ENCODE measurements at regions not wholly inside any gene's neighbourhood (a gene's known extent, or its start where the extent isn't known, plus 50 kb on each side); places are given as distances from the start of the nearest gene placed in this dataset.
A peak's percentile ranks its signal among the peaks of the same experiment; 100 is the strongest.

DNA sequence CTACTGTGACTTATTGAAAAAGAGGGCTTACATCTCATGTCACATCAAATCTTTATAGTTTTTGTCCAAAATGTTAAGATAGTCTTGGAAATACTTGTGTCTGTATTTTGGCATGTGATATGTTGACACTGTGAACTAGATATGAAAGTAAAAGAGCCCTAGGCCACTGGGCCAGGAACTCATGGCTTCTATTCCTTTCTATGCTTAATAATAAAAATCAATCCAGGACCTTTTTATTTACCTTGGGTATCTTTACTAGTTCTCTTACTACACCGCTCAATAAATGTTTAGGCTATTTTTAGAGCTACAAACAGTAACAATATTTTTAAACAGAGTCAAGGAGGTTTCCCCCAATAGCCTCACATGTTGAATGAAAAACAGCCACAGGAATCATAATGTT lies 348.6 kb upstream of the SLC24A2 start:
- TF ChIP-seq CTCF (IDR thresholded peaks at IDR 0.05; ENCODE audit: insufficient read depth, missing control alignments): no peak
- no peak for DNase-seq (ENCODE audit: insufficient read length, low spot score)
- FAIRE-seq: no peak

- FAIRE-seq: peak; percentile 6
- DNase-seq (ENCODE audit: insufficient read length, low spot score): no peak
- no peak for TF ChIP-seq CTCF (IDR thresholded peaks at IDR 0.05; ENCODE audit: insufficient read depth, missing control alignments)
Observed at GRCh38 chr9:20135119-20135697, 346.4 kb upstream of the SLC24A2 start.

DNA sequence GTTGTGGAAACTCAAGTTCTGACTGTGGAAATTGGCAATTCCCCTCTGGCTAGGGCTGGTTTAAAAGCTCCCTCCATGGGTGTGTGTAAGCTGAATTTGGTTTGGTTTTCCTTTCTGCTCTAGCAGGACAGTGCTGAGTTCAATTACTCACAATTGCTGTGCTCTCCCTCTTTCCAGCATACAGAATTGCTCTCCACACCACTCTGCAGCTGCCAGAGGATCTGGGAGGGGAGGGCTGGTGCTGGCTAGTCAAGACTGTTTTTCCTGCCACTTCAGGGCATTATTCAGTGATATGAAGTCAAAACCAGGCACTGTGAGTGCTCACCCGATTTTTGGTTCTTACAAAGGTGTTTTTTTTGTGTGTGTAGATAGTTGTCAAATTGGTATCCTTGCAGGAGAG lies 336.9 kb upstream of the SLC24A2 start:
- DNase-seq (ENCODE audit: insufficient read length, low spot score): no peak
- TF ChIP-seq CTCF (IDR thresholded peaks at IDR 0.05; ENCODE audit: insufficient read depth, missing control alignments): no peak
- FAIRE-seq: no peak

DNA sequence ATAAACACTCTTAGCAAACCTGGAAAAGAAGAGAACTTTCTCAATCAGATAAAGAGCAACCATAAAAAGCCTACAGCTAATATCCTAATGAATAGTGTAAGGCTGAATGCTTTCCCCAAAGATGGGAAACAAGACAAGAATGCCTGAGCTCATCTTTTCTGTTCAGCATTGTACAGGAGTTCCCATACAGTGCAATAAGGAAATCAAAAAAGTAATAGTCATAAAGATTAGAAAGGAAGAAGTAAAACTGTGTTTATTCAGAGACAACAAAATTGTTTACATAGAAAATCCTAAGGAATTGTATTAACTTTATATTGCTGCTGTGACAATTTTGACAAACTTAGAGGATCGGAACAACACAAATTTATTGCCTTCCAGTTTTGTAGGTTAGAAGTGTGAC lies 330.7 kb upstream of the SLC24A2 start:
- no peak for TF ChIP-seq CTCF (IDR thresholded peaks at IDR 0.05; ENCODE audit: insufficient read depth, missing control alignments)
- no peak for DNase-seq (ENCODE audit: insufficient read length, low spot score)
- FAIRE-seq: no peak

- no peak for TF ChIP-seq CTCF (IDR thresholded peaks at IDR 0.05; ENCODE audit: insufficient read depth, missing control alignments)
- FAIRE-seq: no peak
Observed at GRCh38 chr9:20117986-20118385, 329.1 kb upstream of the SLC24A2 start.

GRCh38 chr9:20117482-20117881 lies 328.6 kb upstream of the SLC24A2 start:
- DNase-seq (ENCODE audit: insufficient read length, low spot score) (no peak), FAIRE-seq (no peak)
- TF ChIP-seq CTCF (IDR thresholded peaks at IDR 0.05; ENCODE audit: insufficient read depth, missing control alignments): no peak

More at GRCh38 chr9:20117986-20118385, 329.1 kb upstream of the SLC24A2 start:
- DNase-seq (ENCODE audit: insufficient read length, low spot score): no peak

DNA sequence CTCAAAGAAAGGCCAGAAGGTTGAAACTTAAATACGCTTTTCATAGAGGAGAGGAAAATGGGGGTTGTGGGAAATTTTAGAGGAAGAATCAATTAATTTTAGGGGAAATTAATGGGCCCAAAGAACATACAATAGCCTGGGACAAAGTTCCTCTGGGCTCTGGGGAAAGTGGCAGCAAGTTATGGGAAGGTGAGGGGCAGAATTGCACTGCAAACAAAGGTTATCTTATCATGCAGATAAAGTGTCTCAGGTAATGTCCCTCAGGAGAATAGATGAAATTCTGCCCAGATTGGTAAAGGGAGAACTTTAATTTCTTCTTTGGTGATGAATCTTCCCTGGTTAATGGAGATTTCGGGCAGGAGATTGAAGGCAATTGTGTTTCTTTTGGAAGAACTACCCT lies 326.1 kb upstream of the SLC24A2 start:
- FAIRE-seq (no peak), DNase-seq (ENCODE audit: insufficient read length, low spot score) (no peak)
- no peak for TF ChIP-seq CTCF (IDR thresholded peaks at IDR 0.05; ENCODE audit: insufficient read depth, missing control alignments)

Measured in D721Med (cell line).